Sigmoid colon (tissue), 4 donors: ENCODE measurements at regions not wholly inside any gene's neighbourhood (a gene's known extent, or its start where the extent isn't known, plus 50 kb on each side); places are given as distances from the start of the nearest gene placed in this dataset.

Experiments
- POLR2A ChIP-seq, 2 donors: fragments of 450-650 bp; IDR thresholded peaks; one replicate each; pipeline ENCODE4 v1.6.1; 2016; ENCODE audit warnings: antibody characterized with exemption in 2 of 2, mild to moderate bottlenecking in 2 of 2, moderate library complexity in 2 of 2
- POLR2AphosphoS5 ChIP-seq, 4 donors: sonication (generic); formaldehyde crosslinking; IDR thresholded peaks; one replicate each; pipeline ENCODE4 v1.6.1; 2017; ENCODE audit warnings: antibody characterized with exemption in 4 of 4
- TF ChIP-seq, protein P1 (sequence below), 4 experiments: fragments of 450-650 bp in 3 of 4; fragments of 200-600 bp in 1 of 4; IDR thresholded peaks; one replicate each; pipeline ENCODE4 v1.5.1; 2016 to 2019; ENCODE audit warnings: antibody characterized with exemption in 4 of 4, mild to moderate bottlenecking in 3 of 4, moderate library complexity in 2 of 4

DNA sequence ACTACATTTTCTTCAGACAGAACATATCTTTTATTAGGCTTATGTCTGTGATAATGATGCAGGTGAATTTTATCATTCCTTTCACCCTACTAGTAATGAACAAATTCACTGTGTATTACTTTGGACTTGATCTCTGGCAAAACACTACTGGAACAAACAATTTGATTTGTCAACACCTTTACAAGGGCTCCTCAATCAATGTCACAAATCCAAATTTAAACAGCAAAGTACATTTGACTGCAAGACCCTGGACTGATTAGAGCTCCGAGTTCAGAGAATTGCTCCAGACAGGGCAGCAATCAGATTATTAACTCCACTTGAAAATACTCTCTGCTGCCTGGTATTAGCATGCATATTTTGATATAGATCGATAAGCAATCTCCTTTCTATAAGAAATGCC, 547.6 kb upstream of the SALL1 start:
- TF ChIP-seq, protein P1, sequence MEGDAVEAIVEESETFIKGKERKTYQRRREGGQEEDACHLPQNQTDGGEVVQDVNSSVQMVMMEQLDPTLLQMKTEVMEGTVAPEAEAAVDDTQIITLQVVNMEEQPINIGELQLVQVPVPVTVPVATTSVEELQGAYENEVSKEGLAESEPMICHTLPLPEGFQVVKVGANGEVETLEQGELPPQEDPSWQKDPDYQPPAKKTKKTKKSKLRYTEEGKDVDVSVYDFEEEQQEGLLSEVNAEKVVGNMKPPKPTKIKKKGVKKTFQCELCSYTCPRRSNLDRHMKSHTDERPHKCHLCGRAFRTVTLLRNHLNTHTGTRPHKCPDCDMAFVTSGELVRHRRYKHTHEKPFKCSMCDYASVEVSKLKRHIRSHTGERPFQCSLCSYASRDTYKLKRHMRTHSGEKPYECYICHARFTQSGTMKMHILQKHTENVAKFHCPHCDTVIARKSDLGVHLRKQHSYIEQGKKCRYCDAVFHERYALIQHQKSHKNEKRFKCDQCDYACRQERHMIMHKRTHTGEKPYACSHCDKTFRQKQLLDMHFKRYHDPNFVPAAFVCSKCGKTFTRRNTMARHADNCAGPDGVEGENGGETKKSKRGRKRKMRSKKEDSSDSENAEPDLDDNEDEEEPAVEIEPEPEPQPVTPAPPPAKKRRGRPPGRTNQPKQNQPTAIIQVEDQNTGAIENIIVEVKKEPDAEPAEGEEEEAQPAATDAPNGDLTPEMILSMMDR (IDR thresholded peaks at IDR 0.05), result no peak
- no peak for TF ChIP-seq POLR2A (IDR thresholded peaks at IDR 0.05)
- TF ChIP-seq POLR2AphosphoS5 (IDR thresholded peaks at IDR 0.05), result no peak
